Nephron (organoid): ENCODE measurements at regions not wholly inside any gene's neighbourhood (a gene's known extent, or its start where the extent isn't known, plus 50 kb on each side); places are given as distances from the start of the nearest gene placed in this dataset.

ENCODE experiments used
- H3K27ac Mint-ChIP-seq, 3 experiments: 2 replicates each; pipeline ENCODE4 v1.8.0; 2020; ENCODE audit warnings: mixed read lengths in 3 of 3, mild to moderate bottlenecking in 2 of 3, moderate library complexity in 1 of 3
- H3K27me3 Mint-ChIP-seq: 2 replicates; pipeline ENCODE4 v1.8.0; 2021; ENCODE audit warnings: low read depth, mild to moderate bottlenecking, moderate library complexity, mixed read lengths
- H3K36me3 Mint-ChIP-seq: 2 replicates; pipeline ENCODE4 v1.8.0; 2020; ENCODE audit warnings: low read depth, mixed read lengths
- H3K4me1 Mint-ChIP-seq: 2 replicates; pipeline ENCODE4 v1.8.0; 2020; ENCODE audit warnings: mixed read lengths
- H3K4me3 Mint-ChIP-seq, 3 experiments: 2 replicates each; pipeline ENCODE4 v1.8.0; 2020; ENCODE audit warnings: mild to moderate bottlenecking in 3 of 3, mixed read lengths in 3 of 3, moderate library complexity in 2 of 3
- H3K9me3 Mint-ChIP-seq: 2 replicates; pipeline ENCODE4 v1.8.0; 2020; ENCODE audit warnings: mixed read lengths
- CTCF ChIP-seq, 3 experiments: fragments of 200-600 bp; sonication (generic); IDR thresholded peaks; one replicate each; pipeline ENCODE4 v1.5.0; 2021; ENCODE audit warnings: antibody characterized with exemption in 3 of 3; ENCODE audit not compliant: unreplicated experiment in 3 of 3

GRCh38 chr13:58080806-58081205, 449.3 kb downstream of the PCDH17 start:
- Mint-ChIP-seq H3K27ac (no peak overlapping the region), H3K4me1 (no peaks in the 10 kb centered on the region), H3K4me3 (no peak overlapping the region), H3K27me3 (no peaks in the 10 kb centered on the region), H3K9me3 (no peaks in the 10 kb centered on the region), H3K36me3 (no peaks in the 10 kb centered on the region)
- no peak for TF ChIP-seq CTCF (IDR thresholded peaks at IDR 0.05; ENCODE audit: unreplicated experiment in 3 of 3)

- no peaks in the 10 kb centered on the region for H3K4me1 Mint-ChIP-seq
- H3K36me3 Mint-ChIP-seq: no peaks in the 10 kb centered on the region
- no peak for TF ChIP-seq CTCF (IDR thresholded peaks at IDR 0.05; ENCODE audit: unreplicated experiment in 3 of 3)
- no peak overlapping the region for H3K27ac Mint-ChIP-seq
- H3K4me3 Mint-ChIP-seq: no peak overlapping the region
- no peaks in the 10 kb centered on the region for H3K27me3 Mint-ChIP-seq
- H3K9me3 Mint-ChIP-seq: no peaks in the 10 kb centered on the region
These were observed 449.8 kb downstream of the PCDH17 start for GRCh38 chr13:58081301-58081820.

GRCh38 chr13:58083064-58083463, 451.5 kb downstream of the PCDH17 start:
- H3K36me3 Mint-ChIP-seq: no peaks in the 10 kb centered on the region
- no peaks in the 10 kb centered on the region for H3K9me3 Mint-ChIP-seq
- H3K27me3 Mint-ChIP-seq: no peaks in the 10 kb centered on the region
- TF ChIP-seq CTCF (IDR thresholded peaks at IDR 0.05; ENCODE audit: unreplicated experiment in 3 of 3): no peak
- H3K27ac Mint-ChIP-seq: no peak overlapping the region
- H3K4me3 Mint-ChIP-seq: no peak overlapping the region
- no peaks in the 10 kb centered on the region for H3K4me1 Mint-ChIP-seq

GRCh38 chr13:58085274-58085673, 453.7 kb downstream of the PCDH17 start:
- no peaks in the 10 kb centered on the region for H3K9me3 Mint-ChIP-seq
- no peak overlapping the region for H3K27ac Mint-ChIP-seq
- no peak overlapping the region for H3K4me3 Mint-ChIP-seq
- no peaks in the 10 kb centered on the region for H3K27me3 Mint-ChIP-seq
- TF ChIP-seq CTCF (IDR thresholded peaks at IDR 0.05; ENCODE audit: unreplicated experiment in 3 of 3): no peak
- no peaks in the 10 kb centered on the region for H3K4me1 Mint-ChIP-seq
- no peaks in the 10 kb centered on the region for H3K36me3 Mint-ChIP-seq

- Mint-ChIP-seq H3K27me3 (no peaks in the 10 kb centered on the region), H3K4me1 (no peaks in the 10 kb centered on the region), H3K27ac (no peak overlapping the region), H3K36me3 (no peaks in the 10 kb centered on the region), H3K4me3 (no peak overlapping the region), H3K9me3 (no peaks in the 10 kb centered on the region)
- TF ChIP-seq CTCF (IDR thresholded peaks at IDR 0.05; ENCODE audit: unreplicated experiment in 3 of 3): no peak
These were observed 454.3 kb downstream of the PCDH17 start for GRCh38 chr13:58085819-58086218.

- H3K4me3 Mint-ChIP-seq: no peak overlapping the region
- H3K27ac Mint-ChIP-seq: no peak overlapping the region
- no peak for TF ChIP-seq CTCF (IDR thresholded peaks at IDR 0.05; ENCODE audit: unreplicated experiment in 3 of 3)
- no peaks in the 10 kb centered on the region for H3K9me3 Mint-ChIP-seq
- H3K36me3 Mint-ChIP-seq: no peaks in the 10 kb centered on the region
- no peaks in the 10 kb centered on the region for H3K4me1 Mint-ChIP-seq
- no peaks in the 10 kb centered on the region for H3K27me3 Mint-ChIP-seq
These were observed 456.0 kb downstream of the PCDH17 start for GRCh38 chr13:58087566-58087965.
